ENCODE measurements at regions not wholly inside any gene's neighbourhood (a gene's known extent, or its start where the extent isn't known, plus 50 kb on each side); places are given as distances from the start of the nearest gene placed in this dataset.
"Not testable (repeated sequence)": the region's sequence is repeated elsewhere in the genome, so short reads cannot be mapped to it uniquely, and the experiment has no call there.

DNA sequence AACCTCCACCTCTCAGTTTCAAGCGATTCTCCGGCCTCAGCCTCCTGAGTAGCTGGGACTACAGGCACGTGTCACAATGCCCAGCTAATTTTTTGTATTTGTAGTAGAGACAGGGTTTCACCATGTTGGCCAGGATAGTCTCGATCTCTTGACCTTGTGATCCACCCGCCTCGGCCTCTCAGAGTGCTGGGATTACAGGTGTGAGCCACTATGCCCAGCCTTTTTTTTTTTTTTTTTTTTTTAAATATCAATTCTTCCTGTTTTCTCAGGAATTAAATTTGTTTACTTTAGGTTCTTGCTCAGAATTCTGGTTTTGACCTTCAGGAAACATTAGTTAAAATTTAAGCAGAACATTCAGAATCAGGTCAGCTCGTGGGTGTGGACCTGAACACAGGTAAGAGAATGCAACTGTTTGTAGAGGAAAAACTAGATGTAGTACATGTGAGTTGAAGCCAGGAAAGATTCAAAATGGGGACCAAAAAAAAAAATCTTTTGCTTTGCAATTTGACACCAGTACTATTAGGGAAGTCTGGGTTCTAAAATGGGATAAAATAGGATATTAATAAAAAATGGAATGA, 65.5 kb upstream of the ERV3-1 start:
- not testable (repeated sequence) for TF ChIP-seq CTCF (conservative IDR thresholded peaks at IDR 0.05 in 1 of 2, IDR thresholded peaks at IDR 0.05 in 1 of 2; ENCODE audit: low read depth in 1 of 2, low read length in 2 of 2); EZH2 (IDR thresholded peaks at IDR 0.05; ENCODE audit: low read length, missing control alignments)
